PC-3 (cell line): ENCODE measurements at regions not wholly inside any gene's neighbourhood (a gene's known extent, or its start where the extent isn't known, plus 50 kb on each side); places are given as distances from the start of the nearest gene placed in this dataset.
A peak's percentile ranks its signal among the peaks of the same experiment; 100 is the strongest.

Experiments used
- ATAC-seq: fragments of 200-7000 bp; cut with Tn5 transposase; 2 replicates; pipeline ENCODE4 v1.9.1; 2020; ENCODE audit warnings: mild to moderate bottlenecking, moderate library complexity
- BruUV-seq: library from RNA; stranded (reverse); fragments of 400-500 nt; replicated peaks from 2 replicates; lab custom pipeline; 2021; lab: Mats Ljungman, UMichigan
- CTCF ChIA-PET: fragments of 300-600 bp; sonication (Branson Sonifier 250); formaldehyde crosslinking; loops from one replicate; lab custom pipeline; 2022; ENCODE audit warnings: antibody characterized with exemption; lab: Charles Lee
- POLR2A ChIA-PET: fragments of 300-600 bp; sonication (Branson Sonifier 250); formaldehyde crosslinking; loops from one replicate; lab custom pipeline; 2022; ENCODE audit warnings: antibody characterized with exemption; ENCODE audit not compliant: unreplicated experiment; lab: Charles Lee
- DNase-seq: peaks from one replicate; pipeline ENCODE4 v3.0.0-alpha.2; 2015
- H2AFZ ChIP-seq: fragments of 300-600 bp; sonication (generic); 2 replicates; pipeline ENCODE4 v1.6.0; 2016; ENCODE audit warnings: antibody characterized with exemption, low read length
- H3F3A ChIP-seq: fragments of 300-600 bp; sonication (generic); one replicate; pipeline ENCODE4 v1.6.0; 2017; ENCODE audit warnings: antibody characterized with exemption, low read length, control low read depth, mild to moderate bottlenecking; ENCODE audit not compliant: unreplicated experiment
- H3K27ac ChIP-seq: fragments of 300-600 bp; sonication (generic); 2 replicates; pipeline ENCODE4 v1.5.1; 2016; ENCODE audit warnings: mild to moderate bottlenecking, low read length
- H3K27me3 ChIP-seq: fragments of 300-600 bp; sonication (generic); 2 replicates; pipeline ENCODE4 v1.6.1; 2016; ENCODE audit warnings: low read length, mixed read lengths
- H3K36me3 ChIP-seq: fragments of 300-600 bp; sonication (generic); 2 replicates; pipeline ENCODE4 v1.6.1; 2016; ENCODE audit warnings: low read depth, mixed run types, low read length, mixed read lengths
- H3K4me1 ChIP-seq: fragments of 300-600 bp; sonication (generic); 2 replicates; pipeline ENCODE4 v1.5.1; 2016; ENCODE audit warnings: low read length; ENCODE audit not compliant: insufficient read depth
- H3K4me2 ChIP-seq: fragments of 300-600 bp; sonication (generic); 2 replicates; pipeline ENCODE4 v1.6.0; 2016; ENCODE audit warnings: low read length
- H3K4me3 ChIP-seq: fragments of 300-600 bp; sonication (generic); 2 replicates; pipeline ENCODE4 v1.5.1; 2016; ENCODE audit warnings: mild to moderate bottlenecking, low read length, mixed read lengths
- H3K79me2 ChIP-seq: fragments of 300-600 bp; sonication (generic); 2 replicates; pipeline ENCODE4 v1.6.1; 2017; ENCODE audit warnings: low read length, mixed read lengths
- H3K9ac ChIP-seq: fragments of 300-600 bp; sonication (generic); 2 replicates; pipeline ENCODE4 v1.6.0; 2016; ENCODE audit warnings: mild to moderate bottlenecking, low read length
- H3K9me2 ChIP-seq: fragments of 300-600 bp; sonication (generic); replicated peaks from 2 replicates; pipeline ENCODE4 v1.6.1; 2016; ENCODE audit warnings: mixed run types, low read length, mixed read lengths
- H3K9me3 ChIP-seq: fragments of 300-600 bp; sonication (generic); 2 replicates; pipeline ENCODE4 v1.6.1; 2016; ENCODE audit warnings: low read length, mixed read lengths
- H4K20me1 ChIP-seq: fragments of 300-600 bp; sonication (generic); 2 replicates; pipeline ENCODE4 v1.6.1; 2016; ENCODE audit warnings: low read length, mixed read lengths
- EZH2 ChIP-seq: fragments of 300-600 bp; sonication (generic); IDR thresholded peaks from one replicate; pipeline ENCODE4 v1.6.1; 2017; ENCODE audit warnings: antibody characterized with exemption, mild to moderate bottlenecking, low read length; ENCODE audit not compliant: unreplicated experiment
- EZH2phosphoT487 ChIP-seq: fragments of 300-600 bp; sonication (generic); IDR thresholded peaks from 2 replicates; pipeline ENCODE4 v1.6.1; 2018; ENCODE audit warnings: mild to moderate bottlenecking, antibody characterized with exemption, low read length, borderline replicate concordance
- intact Hi-C: fragments of 100-400 bp; cut with micrococcal nuclease; formaldehyde crosslinking; loops from 2 replicates; pipeline ENCODE4 v1.9.0; 2023
- TF ChIP-seq, protein P1 (sequence below): fragments of 300-600 bp; sonication (generic); conservative IDR thresholded peaks from 2 replicates; pipeline ENCODE4 v1.5.1; 2017; ENCODE audit warnings: antibody characterized with exemption, low read depth, mild to moderate bottlenecking, low read length

DNA sequence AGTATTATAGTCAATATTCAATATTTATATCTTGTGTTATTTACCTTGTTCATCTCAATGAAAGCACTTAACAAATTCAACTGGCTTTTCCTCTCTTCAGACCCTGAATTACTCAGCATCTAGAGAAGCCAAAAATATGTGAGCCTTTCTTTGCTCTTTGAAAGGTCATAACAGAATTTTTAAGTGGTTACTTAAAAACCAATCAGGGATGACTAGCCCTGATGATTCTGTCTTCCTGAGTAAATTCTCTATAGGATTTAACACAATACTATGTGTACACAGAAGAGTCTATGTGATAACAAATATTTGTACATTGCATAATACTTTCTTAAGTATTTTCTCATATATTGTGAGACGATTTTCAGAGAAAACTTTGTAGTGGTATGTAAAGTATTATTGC lies 546.3 kb downstream of the MAT2B start:
- no peaks in the 10 kb centered on the region for H3K9me2 ChIP-seq
- ChIA-PET CTCF (no interaction called here), POLR2A (no interaction called here)
- H3K9me3 ChIP-seq, result no peaks in the 10 kb centered on the region
- no peaks in the 10 kb centered on the region for H3F3A ChIP-seq
- intact Hi-C loops, result no loop called here
- H4K20me1 ChIP-seq, result no peaks in the 10 kb centered on the region
- H3K4me2 ChIP-seq, result no peak overlapping the region
- TF ChIP-seq, protein P1, sequence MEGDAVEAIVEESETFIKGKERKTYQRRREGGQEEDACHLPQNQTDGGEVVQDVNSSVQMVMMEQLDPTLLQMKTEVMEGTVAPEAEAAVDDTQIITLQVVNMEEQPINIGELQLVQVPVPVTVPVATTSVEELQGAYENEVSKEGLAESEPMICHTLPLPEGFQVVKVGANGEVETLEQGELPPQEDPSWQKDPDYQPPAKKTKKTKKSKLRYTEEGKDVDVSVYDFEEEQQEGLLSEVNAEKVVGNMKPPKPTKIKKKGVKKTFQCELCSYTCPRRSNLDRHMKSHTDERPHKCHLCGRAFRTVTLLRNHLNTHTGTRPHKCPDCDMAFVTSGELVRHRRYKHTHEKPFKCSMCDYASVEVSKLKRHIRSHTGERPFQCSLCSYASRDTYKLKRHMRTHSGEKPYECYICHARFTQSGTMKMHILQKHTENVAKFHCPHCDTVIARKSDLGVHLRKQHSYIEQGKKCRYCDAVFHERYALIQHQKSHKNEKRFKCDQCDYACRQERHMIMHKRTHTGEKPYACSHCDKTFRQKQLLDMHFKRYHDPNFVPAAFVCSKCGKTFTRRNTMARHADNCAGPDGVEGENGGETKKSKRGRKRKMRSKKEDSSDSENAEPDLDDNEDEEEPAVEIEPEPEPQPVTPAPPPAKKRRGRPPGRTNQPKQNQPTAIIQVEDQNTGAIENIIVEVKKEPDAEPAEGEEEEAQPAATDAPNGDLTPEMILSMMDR, result no peak
- TF ChIP-seq EZH2 (no peak), EZH2phosphoT487 (no peak)
- DNase-seq (peak; percentile 22), ATAC-seq (no peak)
- H3K79me2 ChIP-seq, result no peaks in the 10 kb centered on the region
- H3K27me3 ChIP-seq, result no peaks in the 10 kb centered on the region
- no peak overlapping the region for H3K9ac ChIP-seq
- H3K4me1 ChIP-seq, result no peaks in the 10 kb centered on the region
- no peak overlapping the region for H3K27ac ChIP-seq
- no peak overlapping the region for H2AFZ ChIP-seq
- no TSS peak for BruUV-seq
- H3K36me3 ChIP-seq, result no peaks in the 10 kb centered on the region
- H3K4me3 ChIP-seq, result no peak overlapping the region

DNA sequence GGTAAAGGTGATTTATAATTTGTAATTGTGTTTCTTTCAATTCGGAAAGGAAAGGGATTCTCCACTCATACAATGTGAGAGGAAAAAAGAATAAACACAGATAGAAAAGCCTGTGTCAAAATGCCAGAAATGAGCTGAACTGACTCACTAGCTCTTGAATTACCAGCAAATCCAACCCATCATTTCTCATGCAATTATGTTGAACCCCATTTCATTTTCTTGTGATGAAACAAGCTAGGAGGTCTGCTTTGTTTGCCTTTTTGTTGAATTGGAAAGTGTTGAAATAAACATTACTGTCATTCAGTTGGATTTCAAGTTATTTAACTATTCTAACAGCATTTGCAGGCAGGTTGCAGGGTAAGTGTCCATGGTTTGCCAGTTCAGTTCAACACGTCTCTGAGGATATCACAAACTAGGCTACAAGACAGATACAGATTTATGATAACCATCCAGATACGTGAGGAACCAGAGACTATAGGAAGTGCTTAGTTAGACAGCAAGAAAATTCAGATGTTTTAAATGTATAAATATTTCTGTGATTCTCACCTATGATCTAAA lies 547.2 kb downstream of the MAT2B start:
- Histone ChIP-seq H3F3A (no peaks in the 10 kb centered on the region), H3K4me1 (no peaks in the 10 kb centered on the region), H3K4me2 (no peak overlapping the region), H3K4me3 (no peak overlapping the region), H3K27me3 (no peaks in the 10 kb centered on the region), H4K20me1 (no peaks in the 10 kb centered on the region), H3K36me3 (no peaks in the 10 kb centered on the region), H3K9me3 (no peaks in the 10 kb centered on the region), H3K9ac (no peak overlapping the region), H2AFZ (no peak overlapping the region), H3K9me2 (no peaks in the 10 kb centered on the region), H3K27ac (no peak overlapping the region), H3K79me2 (no peaks in the 10 kb centered on the region)
- ATAC-seq, result no peak
- POLR2A ChIA-PET, result no interaction called here
- CTCF ChIA-PET, result no interaction called here
- intact Hi-C loops, result no loop called here
- DNase-seq, result no peak
- TF ChIP-seq, protein P1, result no peak
- no peak for TF ChIP-seq EZH2
- no peak for TF ChIP-seq EZH2phosphoT487
- BruUV-seq, result no TSS peak

DNA sequence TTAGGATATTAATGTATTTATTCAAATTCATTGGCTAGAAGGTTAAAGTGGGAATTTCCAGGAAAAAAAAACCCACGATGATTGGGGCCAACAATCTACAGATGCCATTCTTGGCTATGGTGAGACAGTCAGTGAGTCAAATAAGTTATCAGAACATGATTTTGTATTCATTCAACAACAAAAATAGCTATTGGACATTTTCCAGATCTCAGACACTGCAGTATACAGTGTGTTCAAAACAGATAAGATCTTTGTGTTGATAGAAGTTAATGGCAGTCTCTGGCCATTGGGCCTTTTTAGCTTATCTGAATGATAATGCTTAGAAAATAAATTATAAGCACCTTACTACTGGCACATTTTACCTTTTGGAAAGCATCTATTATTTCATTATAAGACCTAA lies 547.7 kb downstream of the MAT2B start:
- intact Hi-C loops, result no loop called here
- Histone ChIP-seq H3K9me3 (no peaks in the 10 kb centered on the region), H3K27ac (no peak overlapping the region), H3K4me2 (no peak overlapping the region), H3K79me2 (no peaks in the 10 kb centered on the region), H3K9me2 (no peaks in the 10 kb centered on the region), H3K4me1 (no peaks in the 10 kb centered on the region), H2AFZ (no peak overlapping the region), H3K9ac (no peak overlapping the region), H3K27me3 (no peaks in the 10 kb centered on the region), H3F3A (no peaks in the 10 kb centered on the region), H3K4me3 (no peak overlapping the region), H3K36me3 (no peaks in the 10 kb centered on the region), H4K20me1 (no peaks in the 10 kb centered on the region)
- POLR2A ChIA-PET, result no interaction called here
- no TSS peak for BruUV-seq
- no peak for DNase-seq
- CTCF ChIA-PET, result no interaction called here
- TF ChIP-seq EZH2 (no peak), EZH2phosphoT487 (no peak)
- TF ChIP-seq, protein P1, result no peak
- no peak for ATAC-seq
